ENCODE measurements at regions not wholly inside any gene's neighbourhood (a gene's known extent, or its start where the extent isn't known, plus 50 kb on each side); places are given as distances from the start of the nearest gene placed in this dataset.

- no peak for DNase-seq (ENCODE audit: low read depth)
Observed at GRCh38 chr10:47190802-47191450, 109.1 kb upstream of the GDF10 start.

DNA sequence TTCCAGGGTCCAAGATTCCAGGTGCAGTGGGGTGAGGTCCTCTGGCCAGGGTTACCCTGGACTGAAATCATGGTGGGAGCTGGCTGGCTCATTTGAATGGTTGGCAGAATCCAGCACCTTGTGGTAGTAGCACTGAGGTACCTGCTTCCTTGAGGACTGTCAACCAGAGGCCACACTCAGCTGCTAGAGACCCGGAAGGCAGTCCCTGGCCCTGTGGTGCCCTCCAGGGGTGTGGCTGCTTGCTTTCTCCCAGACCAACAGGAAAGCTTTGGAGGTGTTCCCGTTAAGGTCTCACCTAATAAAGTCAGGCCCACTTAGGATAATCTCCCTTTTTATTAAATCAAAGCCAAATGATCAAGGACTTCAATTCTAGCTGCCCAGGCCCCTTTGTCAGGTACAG, 107.7 kb upstream of the GDF10 start:
- no peak for DNase-seq (ENCODE audit: low read depth)

- no peak for DNase-seq (ENCODE audit: low read depth)
Observed at GRCh38 chr10:47193666-47194065, 106.3 kb upstream of the GDF10 start.

DNA sequence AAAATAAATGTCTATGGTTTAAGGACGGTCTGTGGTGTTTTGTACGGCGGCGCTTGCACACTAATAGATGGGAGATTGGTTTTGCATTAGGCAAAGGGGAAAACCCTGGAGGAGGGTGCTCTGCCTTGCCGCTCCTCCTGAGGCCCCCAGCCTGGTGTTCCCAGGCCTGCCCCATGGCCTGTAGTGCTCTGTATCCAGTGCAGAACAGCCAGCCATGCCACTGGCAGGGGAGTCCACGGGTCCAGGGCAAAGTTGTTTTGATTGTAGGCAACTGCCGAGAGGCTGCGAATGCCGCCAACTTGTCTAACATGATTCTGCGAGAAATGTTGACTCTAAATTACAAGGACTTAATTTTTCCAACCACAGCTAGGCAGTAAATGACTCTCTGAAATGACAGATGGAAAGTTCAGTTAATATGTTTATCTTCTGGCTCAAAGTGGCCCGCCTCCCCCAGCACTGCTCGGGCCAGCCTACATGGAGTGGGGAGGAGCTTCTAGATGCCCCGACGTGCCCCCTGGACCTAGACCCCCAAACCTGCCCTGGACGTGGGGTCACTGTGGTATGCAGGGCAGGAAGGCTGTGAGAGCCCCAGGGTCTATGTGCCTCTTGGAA, 104.6 kb upstream of the GDF10 start:
- DNase-seq (ENCODE audit: low read depth) = no peak

DNA sequence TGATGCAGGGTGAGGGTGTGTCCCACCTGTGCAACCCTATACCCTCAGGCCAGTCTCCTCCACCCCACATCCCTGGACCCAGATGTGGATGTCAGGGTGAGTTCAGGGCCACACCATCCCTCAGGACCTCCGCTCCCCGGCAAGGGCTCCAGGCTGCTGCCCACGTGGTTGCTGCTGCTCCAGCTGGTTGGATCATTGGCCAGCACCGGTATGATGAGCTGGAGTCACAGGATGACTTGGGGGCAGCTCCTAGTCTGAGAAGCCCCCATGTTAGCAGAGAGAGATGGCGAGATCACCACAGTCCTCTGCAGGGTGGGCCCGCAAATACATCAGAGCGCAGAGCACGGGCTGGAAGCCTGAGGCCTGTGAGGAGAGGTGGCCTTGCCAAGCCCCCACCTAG, 103.3 kb upstream of the GDF10 start:
- DNase-seq (ENCODE audit: low read depth) = no peak

DNA sequence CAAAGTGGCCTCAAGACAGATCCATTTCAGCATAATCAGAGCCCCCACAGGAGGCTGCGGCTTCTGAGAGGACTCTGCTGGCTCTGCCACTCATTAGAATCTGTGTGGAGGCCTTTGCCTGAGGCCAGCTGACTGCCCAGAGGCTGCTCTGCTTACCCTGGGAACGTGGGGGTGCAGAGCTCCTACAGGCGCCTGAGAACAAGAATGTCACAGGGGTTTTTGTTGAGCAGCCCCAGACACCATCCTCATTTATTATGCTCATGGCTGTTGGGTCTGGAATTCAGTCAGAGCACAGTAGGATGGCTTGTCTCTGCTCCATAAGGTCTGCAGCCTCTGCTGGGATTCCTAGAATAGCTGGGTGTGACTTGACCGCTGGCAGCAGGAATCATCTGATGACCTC, 101.8 kb upstream of the GDF10 start:
- no peak for DNase-seq (ENCODE audit: low read depth)

DNA sequence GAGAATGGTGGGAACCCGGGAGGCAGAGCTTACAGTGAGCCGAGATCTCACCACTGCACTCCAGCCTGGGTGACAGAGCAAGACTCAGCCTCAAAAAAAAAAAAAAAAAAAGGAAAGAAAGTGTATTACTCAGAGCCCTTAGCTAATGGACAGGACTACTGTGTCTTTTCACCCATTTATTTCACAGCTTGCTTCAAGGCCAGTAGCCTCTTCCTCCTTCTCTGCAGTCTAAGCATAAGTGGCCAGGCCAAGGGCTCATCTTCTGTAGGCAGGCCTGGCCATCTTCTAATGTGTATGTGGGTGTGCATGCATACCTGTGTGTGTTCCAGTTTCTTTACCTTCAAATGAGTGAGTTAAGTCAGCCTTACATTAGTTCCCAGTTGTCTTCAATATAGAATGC, 94.8 kb upstream of the GDF10 start:
- DNase-seq (ENCODE audit: low read depth) = no peak

- DNase-seq (ENCODE audit: low read depth) = no peak
Observed at GRCh38 chr10:47206449-47207280, 93.3 kb upstream of the GDF10 start.

DNA sequence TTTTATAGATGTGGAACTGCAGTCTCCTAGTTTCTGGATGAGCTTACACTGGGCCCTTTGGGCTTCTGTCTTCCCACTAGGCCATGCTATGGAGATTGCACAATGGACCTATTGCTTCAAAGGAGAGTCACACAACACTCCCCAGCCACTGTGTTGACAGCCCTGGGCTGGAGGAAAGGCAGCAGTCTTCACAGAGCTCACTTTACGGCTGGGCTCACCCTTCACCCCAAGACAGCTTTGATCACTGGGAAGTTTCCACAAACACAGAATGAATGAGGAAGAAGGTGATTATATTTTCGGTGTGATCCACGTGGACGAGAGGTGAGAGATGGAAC, 92.7 kb upstream of the GDF10 start:
- DNase-seq (ENCODE audit: low read depth) = no peak

DNA sequence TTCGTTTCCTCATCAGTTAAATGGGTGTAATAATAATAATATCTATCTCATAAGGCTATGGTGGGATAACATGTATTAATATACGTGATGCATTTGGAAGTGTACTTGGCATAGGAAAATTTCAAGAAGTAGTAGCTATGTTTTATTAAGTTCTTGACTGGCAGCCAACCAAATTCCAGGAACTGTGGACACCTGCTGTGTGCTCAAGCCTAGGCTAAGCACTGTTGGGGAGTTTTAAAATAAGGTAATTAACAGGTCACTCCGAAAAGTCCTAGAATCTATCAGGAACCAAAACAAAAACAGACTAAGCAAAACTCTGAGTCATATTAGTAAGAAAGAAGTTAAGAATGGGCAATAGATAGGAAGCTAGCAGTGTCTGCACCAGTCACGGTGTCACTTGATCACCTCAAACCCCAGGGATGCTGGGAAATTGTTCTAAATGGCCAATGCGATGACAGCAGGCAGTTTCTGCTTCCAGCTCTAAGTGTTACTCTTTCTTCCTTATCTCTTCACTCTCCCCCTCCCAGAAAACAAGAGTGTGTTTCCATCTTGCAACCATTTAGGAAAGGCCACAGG, 92.0 kb upstream of the GDF10 start:
- no peak for DNase-seq (ENCODE audit: low read depth)

GRCh38 chr10:47209466-47209865, 90.5 kb upstream of the GDF10 start:
- DNase-seq (ENCODE audit: low read depth) = no peak

- DNase-seq (ENCODE audit: low read depth) = no peak
Observed at GRCh38 chr10:47214520-47214919, 85.5 kb upstream of the GDF10 start.

DNA sequence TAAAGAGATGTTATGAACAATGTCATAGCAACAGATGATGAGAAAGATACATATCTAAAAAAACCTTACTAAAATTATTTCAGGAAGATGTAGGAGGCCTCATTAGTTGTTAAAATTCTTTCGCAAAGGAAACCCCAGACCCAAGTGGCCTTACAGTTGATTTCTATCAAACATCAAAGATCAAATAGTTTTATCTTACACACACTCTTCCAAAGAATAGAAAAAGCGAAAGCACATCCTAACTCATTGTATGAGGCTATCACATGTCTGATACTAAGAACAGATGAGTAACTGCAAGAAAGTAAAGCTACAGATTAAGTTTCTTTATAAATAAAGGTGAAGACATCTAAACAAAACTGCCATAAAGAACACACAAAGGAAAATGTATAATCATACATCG, 82.9 kb upstream of the GDF10 start:
- no peak for DNase-seq (ENCODE audit: low read depth)

DNA sequence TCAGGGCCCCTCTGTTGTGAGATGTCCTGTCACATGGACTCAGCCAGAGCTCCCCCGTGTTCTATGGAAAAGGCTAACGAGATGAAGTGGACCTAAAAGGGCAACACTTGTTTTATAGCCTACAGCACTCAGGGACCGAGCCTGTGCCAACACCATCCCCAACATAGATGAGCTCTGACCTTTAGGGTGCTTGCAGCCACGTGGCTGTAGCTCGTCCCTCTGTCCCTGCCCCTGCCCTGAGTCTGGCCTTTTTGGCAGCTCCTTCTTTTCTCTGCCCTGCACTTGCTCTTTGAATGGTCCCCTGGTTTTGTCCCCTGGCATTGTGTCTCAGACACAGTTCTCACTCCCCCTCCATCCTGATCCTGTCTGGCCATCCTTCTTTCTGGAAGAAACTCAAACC, 81.2 kb upstream of the GDF10 start:
- DNase-seq (ENCODE audit: low read depth) = no peak

DNA sequence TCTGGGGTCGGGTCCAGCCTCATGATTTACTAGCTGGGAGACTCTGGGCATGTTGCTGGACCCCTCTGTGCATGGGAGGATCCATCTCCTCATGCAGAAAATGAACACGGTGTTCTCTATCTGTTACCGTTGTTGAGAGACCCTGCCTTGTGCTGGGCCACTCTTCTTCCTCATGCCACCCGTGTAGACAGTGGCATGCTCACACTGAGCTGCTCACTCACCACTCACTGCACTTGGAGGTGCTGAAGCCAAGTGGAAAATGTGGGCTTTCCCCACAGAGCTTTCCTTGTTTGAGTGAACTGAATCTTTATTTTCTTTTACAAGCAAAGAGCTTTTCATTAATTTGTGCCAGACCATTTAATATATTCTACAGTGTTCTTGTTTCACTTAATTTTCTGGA, 77.5 kb upstream of the GDF10 start:
- DNase-seq (ENCODE audit: low read depth) = no peak

DNA sequence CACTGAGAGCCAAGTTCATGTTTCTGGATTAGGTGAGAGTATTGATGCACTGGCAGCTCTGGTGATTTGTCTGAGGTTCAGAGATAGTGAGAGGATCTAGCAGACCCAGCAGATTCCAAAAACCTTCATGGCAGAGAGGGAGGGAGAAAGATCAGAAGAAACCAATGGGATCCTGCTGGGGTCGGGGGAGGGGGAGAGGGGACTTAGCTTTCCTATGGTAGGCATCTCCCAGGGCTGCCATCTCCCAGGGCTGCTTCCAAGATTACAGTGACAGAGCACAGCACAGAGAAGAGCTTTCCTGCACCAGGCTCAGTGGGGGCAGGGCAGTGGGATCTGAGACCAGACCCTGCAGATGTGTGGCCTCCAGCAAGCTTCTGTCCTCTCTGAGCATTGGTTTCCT, 76.8 kb upstream of the GDF10 start:
- no peak for DNase-seq (ENCODE audit: low read depth)

- no peak for DNase-seq (ENCODE audit: low read depth)
Observed at GRCh38 chr10:47224546-47225218, 75.3 kb upstream of the GDF10 start.

DNA sequence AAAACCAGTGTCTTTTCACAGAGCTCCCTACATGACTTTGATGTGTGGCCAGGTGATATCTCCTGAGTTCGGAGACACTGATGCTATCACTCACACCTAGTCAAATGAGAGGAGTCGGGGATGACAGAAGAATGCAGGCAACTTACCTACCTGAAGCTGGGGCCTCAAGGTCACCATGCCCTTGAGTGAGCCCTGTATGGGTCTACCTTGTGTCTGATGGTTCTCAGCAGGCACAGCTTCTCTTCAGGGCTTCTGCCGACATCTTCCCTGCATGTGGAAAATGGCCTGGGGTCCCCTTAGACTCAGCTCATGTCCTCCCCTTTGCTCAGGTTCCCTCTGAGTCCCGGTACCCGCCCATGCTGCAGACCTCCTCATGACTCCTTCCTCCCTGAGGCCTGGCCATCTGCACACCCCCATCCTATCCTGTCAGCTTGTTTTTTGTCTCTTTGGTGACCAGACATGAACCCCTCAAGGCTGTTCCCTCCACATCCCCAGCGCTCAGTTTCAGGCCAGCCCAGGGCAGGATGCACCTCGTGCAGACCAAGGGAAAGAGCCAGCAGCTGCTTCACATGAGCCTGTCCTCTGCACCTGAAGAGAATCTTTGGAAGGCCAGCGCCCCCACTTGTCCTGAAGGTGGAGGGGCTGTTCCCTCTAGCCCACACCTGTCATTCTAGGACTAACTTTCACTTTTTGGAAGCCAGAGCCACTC, 74.6 kb upstream of the GDF10 start:
- DNase-seq (ENCODE audit: low read depth) = no peak

- no peak for DNase-seq (ENCODE audit: low read depth)
Observed at GRCh38 chr10:47225928-47226645, 73.9 kb upstream of the GDF10 start.

DNA sequence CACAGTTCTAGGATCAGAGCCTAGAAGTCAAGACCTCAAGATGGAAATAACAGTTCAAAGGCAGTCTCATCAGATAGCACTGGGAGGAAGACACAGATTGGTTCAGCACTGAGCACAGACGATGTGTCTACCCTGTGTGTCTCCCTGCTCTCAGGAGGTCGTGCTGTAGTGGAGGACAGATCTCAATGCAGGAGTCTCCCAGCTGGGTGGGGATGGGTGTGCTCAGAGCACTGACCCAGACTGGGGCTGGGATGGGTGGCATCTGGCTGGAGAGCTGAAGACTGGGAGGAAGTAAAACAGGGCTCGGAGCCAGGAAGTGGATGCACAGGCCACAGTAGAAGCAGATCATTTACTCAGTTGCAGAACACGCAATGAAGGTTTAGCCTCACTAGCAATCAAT, 69.5 kb upstream of the GDF10 start:
- DNase-seq (ENCODE audit: low read depth) = no peak

DNA sequence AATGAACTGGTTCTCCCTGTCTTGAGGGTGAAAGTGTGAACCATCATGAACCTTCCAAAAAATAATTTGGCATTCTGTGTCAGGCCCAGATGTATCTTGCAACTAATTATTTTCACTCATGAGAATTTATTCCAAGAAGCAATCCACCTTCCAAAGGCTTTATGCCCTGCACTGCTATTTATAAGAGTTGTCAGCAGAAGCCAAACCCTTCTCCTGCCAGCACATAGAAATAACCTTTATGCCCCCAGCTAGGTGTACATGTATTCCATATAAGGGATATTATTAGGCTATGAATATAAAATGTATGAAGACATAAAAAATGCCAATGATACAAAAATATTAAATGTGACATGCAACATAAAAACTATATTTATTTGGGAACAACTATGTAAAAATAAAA, 69.0 kb upstream of the GDF10 start:
- no peak for DNase-seq (ENCODE audit: low read depth)
